ENCODE measurements at regions not wholly inside any gene's neighbourhood (a gene's known extent, or its start where the extent isn't known, plus 50 kb on each side); places are given as distances from the start of the nearest gene placed in this dataset.

GRCh38 chr1:184187097-184187496, 135.6 kb downstream of the TSEN15 start:
- peak overlapping the region in 1 of 10 donors; percentile 23 for H3K27ac ChIP-seq
- intact Hi-C loops (cut with DNase I), result no loop called here
- peaks cover 0 to 33% (median 6%) of the 10 kb centered on the region in 9 donors for H3K4me1 ChIP-seq
- no peaks in the 10 kb centered on the region for H3K36me3 ChIP-seq
- H3K4me3 ChIP-seq, result no peak overlapping the region
- ATAC-seq (peak in 3 of 8 donors; percentile 24 to 74 (median 36)), DNase-seq (no peak)
- WGBS, 2 donors, result 44 to 68% methylated on average over 3 of the region's 3 CpGs
- H3K27me3 ChIP-seq, result no peaks in the 10 kb centered on the region
- H3K9me3 ChIP-seq, result peaks cover 0 to 14% (median 0%) of the 10 kb centered on the region in 11 donors
- TF ChIP-seq CTCF (IDR thresholded peaks at IDR 0.05), result no peak

GRCh38 chr1:184188037-184188436, 136.5 kb downstream of the TSEN15 start:
- DNase-seq (no peak), ATAC-seq (no peak)
- H3K36me3 ChIP-seq, result no peaks in the 10 kb centered on the region
- H3K4me1 ChIP-seq, result peaks cover 0 to 36% (median 6%) of the 10 kb centered on the region in 9 donors
- WGBS, 2 donors, result 72 to 80% methylated on average over 2 of the region's 2 CpGs
- H3K27me3 ChIP-seq, result no peaks in the 10 kb centered on the region
- no peak for TF ChIP-seq CTCF (IDR thresholded peaks at IDR 0.05)
- peaks cover 0 to 14% (median 0%) of the 10 kb centered on the region in 11 donors for H3K9me3 ChIP-seq
- no peak overlapping the region for H3K4me3 ChIP-seq
- intact Hi-C loops (cut with DNase I), result no loop called here
- peak overlapping the region in 1 of 10 donors; percentile 23 for H3K27ac ChIP-seq

GRCh38 chr1:184189361-184189760, 137.8 kb downstream of the TSEN15 start:
- Histone ChIP-seq H3K9me3 (peaks cover 0 to 14% (median 0%) of the 10 kb centered on the region in 11 donors), H3K27ac (no peak overlapping the region), H3K4me3 (no peak overlapping the region), H3K27me3 (no peaks in the 10 kb centered on the region), H3K4me1 (peaks cover 0 to 49% (median 11%) of the 10 kb centered on the region in 9 donors), H3K36me3 (no peaks in the 10 kb centered on the region)
- intact Hi-C loops (cut with DNase I), result no loop called here
- ATAC-seq (no peak), DNase-seq (peak in 1 of 2 donors; percentile 22)
- TF ChIP-seq CTCF (IDR thresholded peaks at IDR 0.05), result no peak

- Histone ChIP-seq H3K4me1 (peaks cover 0 to 53% (median 13%) of the 10 kb centered on the region in 9 donors), H3K9me3 (peaks cover 0 to 14% (median 0%) of the 10 kb centered on the region in 11 donors), H3K27me3 (no peaks in the 10 kb centered on the region), H3K27ac (peak overlapping the region in 1 of 10 donors; percentile 6), H3K4me3 (no peak overlapping the region), H3K36me3 (no peaks in the 10 kb centered on the region)
- DNase-seq, result no peak
- no peak for ATAC-seq
- 65 to 75% methylated on average over 2 of the region's 2 CpGs for WGBS, 2 donors
- intact Hi-C loops (cut with DNase I), result no loop called here
- no peak for TF ChIP-seq CTCF (IDR thresholded peaks at IDR 0.05)
Observed at GRCh38 chr1:184190616-184191015, 139.1 kb downstream of the TSEN15 start.

Data from heart right ventricle (tissue), 16 donors.